ENCODE measurements at regions not wholly inside any gene's neighbourhood (a gene's known extent, or its start where the extent isn't known, plus 50 kb on each side); places are given as distances from the start of the nearest gene placed in this dataset.

DNA sequence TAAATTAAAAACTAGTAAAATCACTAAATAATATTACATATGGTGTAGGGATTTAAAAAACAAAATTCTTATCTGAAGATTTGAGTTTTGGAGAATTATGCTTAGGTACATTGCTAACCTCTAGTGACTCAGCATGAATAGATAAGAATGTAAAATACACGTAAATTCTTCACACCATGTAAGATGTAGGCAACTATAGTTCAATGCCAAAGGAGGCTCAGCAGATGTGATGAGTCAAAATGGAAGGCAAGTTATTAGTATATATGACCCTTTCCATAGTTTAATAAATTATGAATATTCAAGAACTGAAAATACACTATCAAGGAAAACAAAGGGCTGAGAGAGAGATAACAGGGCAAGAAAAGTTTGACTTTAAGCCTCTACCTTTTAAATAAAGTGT lies 79.0 kb downstream of the MRPS30 start:
- DNase-seq: no peak
- no peaks in the 10 kb centered on the region for H3K36me3 ChIP-seq (ENCODE audit: insufficient read depth in 1 of 2, low read depth in 1 of 2)
- TF ChIP-seq, protein P1, sequence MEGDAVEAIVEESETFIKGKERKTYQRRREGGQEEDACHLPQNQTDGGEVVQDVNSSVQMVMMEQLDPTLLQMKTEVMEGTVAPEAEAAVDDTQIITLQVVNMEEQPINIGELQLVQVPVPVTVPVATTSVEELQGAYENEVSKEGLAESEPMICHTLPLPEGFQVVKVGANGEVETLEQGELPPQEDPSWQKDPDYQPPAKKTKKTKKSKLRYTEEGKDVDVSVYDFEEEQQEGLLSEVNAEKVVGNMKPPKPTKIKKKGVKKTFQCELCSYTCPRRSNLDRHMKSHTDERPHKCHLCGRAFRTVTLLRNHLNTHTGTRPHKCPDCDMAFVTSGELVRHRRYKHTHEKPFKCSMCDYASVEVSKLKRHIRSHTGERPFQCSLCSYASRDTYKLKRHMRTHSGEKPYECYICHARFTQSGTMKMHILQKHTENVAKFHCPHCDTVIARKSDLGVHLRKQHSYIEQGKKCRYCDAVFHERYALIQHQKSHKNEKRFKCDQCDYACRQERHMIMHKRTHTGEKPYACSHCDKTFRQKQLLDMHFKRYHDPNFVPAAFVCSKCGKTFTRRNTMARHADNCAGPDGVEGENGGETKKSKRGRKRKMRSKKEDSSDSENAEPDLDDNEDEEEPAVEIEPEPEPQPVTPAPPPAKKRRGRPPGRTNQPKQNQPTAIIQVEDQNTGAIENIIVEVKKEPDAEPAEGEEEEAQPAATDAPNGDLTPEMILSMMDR (IDR thresholded peaks at IDR 0.05): no peak
- no peak overlapping the region for H3K27ac ChIP-seq
- no peak overlapping the region for H3K4me3 ChIP-seq
- no peaks in the 10 kb centered on the region for H3K27me3 ChIP-seq (ENCODE audit: insufficient read depth in 3 of 3, low read length in 2 of 3)
- H3K9me3 ChIP-seq: peaks cover 5% of the 10 kb centered on the region
- 73 to 85% (median 84%) methylated on average over 1 of the region's 1 CpG for WGBS, 3 donors
- no peaks in the 10 kb centered on the region for H3K4me1 ChIP-seq
- intact Hi-C loops (cut with DNase I): no loop called here
- ATAC-seq: no peak

DNA sequence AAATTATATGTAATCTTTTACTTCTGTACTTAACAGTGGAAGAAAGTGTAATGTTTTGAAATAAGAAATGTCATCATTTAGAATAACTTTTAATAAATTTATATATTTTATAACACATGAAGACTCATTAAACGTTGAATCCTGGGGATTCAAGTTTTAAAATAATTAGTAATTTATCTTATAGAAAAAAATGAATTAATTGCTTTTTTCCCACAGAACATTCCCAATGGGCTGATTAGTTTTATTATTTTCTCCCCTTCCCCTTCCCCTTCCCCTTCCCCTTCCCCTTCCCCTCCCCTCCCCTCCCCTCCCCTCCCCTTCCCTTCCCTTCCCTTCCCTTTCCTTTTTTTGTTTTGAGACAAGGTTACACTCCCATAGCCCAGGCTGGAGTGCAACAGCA lies 79.7 kb downstream of the MRPS30 start:
- Histone ChIP-seq H3K4me3 (no peak overlapping the region), H3K27me3 (ENCODE audit: insufficient read depth in 3 of 3, low read length in 2 of 3) (no peaks in the 10 kb centered on the region), H3K4me1 (no peaks in the 10 kb centered on the region), H3K9me3 (peaks cover 5% of the 10 kb centered on the region), H3K36me3 (ENCODE audit: insufficient read depth in 1 of 2, low read depth in 1 of 2) (no peaks in the 10 kb centered on the region), H3K27ac (no peak overlapping the region)
- TF ChIP-seq, protein P1 (IDR thresholded peaks at IDR 0.05): no peak
- ATAC-seq: no peak
- intact Hi-C loops (cut with DNase I): no loop called here
- WGBS, 3 donors: 61 to 82% (median 65%) methylated on average over 1 of the region's 1 CpG
- no peak for DNase-seq

DNA sequence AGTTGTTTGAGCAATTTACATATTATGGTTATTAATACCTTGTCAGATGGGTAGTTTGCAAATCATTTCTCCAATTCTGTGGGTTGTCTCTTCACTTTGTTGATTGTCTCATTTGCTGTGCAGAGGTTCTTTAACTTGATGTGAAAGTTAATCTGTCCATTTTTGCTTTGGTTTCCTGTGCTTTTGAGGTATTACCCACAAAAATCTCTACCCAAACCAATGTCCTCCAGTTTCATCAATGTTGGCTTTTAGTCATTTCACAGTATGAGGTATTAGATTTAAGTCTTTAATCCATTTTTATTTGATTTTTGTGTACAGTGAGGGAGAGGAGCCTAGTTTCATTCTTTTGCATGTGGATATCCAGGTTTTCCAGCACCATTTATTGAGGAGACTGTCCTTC lies 82.4 kb downstream of the MRPS30 start:
- H3K27ac ChIP-seq: no peak overlapping the region
- H3K4me3 ChIP-seq: no peak overlapping the region
- DNase-seq: no peak
- peaks cover 5% of the 10 kb centered on the region for H3K9me3 ChIP-seq
- no peaks in the 10 kb centered on the region for H3K4me1 ChIP-seq
- no peak for ATAC-seq
- no peaks in the 10 kb centered on the region for H3K36me3 ChIP-seq (ENCODE audit: insufficient read depth in 1 of 2, low read depth in 1 of 2)
- intact Hi-C loops (cut with DNase I): no loop called here
- no peaks in the 10 kb centered on the region for H3K27me3 ChIP-seq (ENCODE audit: insufficient read depth in 3 of 3, low read length in 2 of 3)
- TF ChIP-seq, protein P1 (IDR thresholded peaks at IDR 0.05): no peak

DNA sequence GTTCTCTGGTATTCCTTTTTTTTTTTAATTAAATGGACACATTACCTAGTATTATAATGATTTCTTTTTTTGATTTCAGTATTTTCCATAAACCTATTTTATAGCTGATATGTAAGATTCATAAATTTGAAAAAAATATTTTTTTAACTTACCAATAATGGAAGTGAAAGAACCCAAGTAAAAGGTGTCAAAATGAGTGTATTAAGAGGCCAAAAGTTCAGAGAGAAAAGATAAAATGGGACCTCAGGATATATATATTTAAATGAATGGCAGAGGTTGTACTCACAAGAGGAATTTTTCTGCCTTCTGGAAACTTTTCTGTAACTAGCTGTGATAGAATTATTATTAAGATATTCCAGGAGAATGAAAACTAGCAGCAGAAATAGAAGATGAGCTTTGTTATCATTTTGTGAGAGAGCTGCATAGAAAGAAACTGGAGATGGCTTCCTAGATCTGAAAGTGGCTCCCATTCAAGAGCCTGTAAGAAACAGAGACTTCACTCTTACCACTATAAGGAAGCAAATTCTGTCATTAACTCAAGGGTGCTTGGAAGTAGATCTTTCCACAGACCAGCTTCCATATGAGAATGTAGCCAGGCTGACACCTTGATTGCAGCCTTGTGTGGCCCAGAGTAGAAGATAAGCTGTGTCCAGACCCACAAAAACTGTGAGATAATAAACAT lies 91.7 kb downstream of the MRPS30 start:
- no peak for ATAC-seq
- TF ChIP-seq, protein P1 (IDR thresholded peaks at IDR 0.05): no peak
- intact Hi-C loops (cut with DNase I): no loop called here
- no peaks in the 10 kb centered on the region for H3K4me1 ChIP-seq
- H3K36me3 ChIP-seq (ENCODE audit: insufficient read depth in 1 of 2, low read depth in 1 of 2): no peaks in the 10 kb centered on the region
- no peak for DNase-seq
- no peaks in the 10 kb centered on the region for H3K27me3 ChIP-seq (ENCODE audit: insufficient read depth in 3 of 3, low read length in 2 of 3)
- H3K9me3 ChIP-seq: no peaks in the 10 kb centered on the region
- no peak overlapping the region for H3K4me3 ChIP-seq
- H3K27ac ChIP-seq: no peak overlapping the region

DNA sequence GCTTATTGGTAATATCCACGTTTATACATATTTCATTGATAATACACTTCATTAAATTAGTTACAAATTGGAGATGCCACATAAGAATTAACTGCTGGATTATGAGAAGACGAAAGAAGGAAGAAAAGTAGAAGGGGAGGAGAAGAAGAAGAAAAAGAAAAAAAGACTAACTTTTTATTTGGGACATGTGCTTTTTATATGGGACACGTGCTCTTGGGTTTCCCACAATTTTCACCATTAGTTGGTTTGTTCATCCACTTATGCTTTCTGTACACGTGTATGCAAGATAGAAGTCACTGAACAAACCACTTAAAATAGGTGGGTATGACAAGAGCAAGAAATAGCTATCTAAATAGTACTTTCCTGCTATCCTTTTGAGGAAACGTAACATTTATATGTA lies 98.6 kb downstream of the MRPS30 start:
- no peaks in the 10 kb centered on the region for H3K9me3 ChIP-seq
- H3K27ac ChIP-seq: no peak overlapping the region
- no peaks in the 10 kb centered on the region for H3K27me3 ChIP-seq (ENCODE audit: insufficient read depth in 3 of 3, low read length in 2 of 3)
- TF ChIP-seq, protein P1 (IDR thresholded peaks at IDR 0.05): no peak
- ATAC-seq: no peak
- no peak overlapping the region for H3K4me3 ChIP-seq
- no peaks in the 10 kb centered on the region for H3K36me3 ChIP-seq (ENCODE audit: insufficient read depth in 1 of 2, low read depth in 1 of 2)
- intact Hi-C loops (cut with DNase I): no loop called here
- WGBS, 3 donors: 52 to 72% (median 69%) methylated on average over 5 of the region's 5 CpGs
- DNase-seq: no peak
- no peaks in the 10 kb centered on the region for H3K4me1 ChIP-seq

Measured in psoas muscle (tissue), 7 donors.